Glomerular endothelial cell (primary cell): ENCODE measurements at regions not wholly inside any gene's neighbourhood (a gene's known extent, or its start where the extent isn't known, plus 50 kb on each side); places are given as distances from the start of the nearest gene placed in this dataset.

Experiments used
- DNase-seq: peaks from one replicate; pipeline ENCODE4 v3.0.0-alpha.2; 2011; ENCODE audit warnings: low read depth, low spot score; ENCODE audit errors: extremely low read depth

DNA sequence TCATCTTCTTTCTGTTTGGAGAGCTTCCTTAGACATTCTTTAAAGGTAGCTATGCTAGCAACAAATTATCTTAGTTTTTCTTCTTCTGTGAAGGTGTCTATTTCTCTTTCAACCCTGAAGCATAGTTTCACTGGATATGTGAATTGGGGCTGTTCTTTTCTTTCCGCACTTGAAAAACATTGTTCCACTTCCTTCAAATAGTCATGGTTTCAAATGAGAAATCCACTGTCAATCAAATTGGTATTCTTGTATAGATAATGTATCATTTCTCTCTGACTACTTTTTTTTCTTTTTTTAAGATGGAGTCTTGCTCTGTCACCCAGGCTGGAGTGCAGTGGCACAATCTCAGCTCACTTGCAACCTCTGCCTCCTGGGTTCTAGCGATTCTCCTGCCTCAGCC lies 254.0 kb downstream of the ANAPC1 start:
- no peak for DNase-seq

DNA sequence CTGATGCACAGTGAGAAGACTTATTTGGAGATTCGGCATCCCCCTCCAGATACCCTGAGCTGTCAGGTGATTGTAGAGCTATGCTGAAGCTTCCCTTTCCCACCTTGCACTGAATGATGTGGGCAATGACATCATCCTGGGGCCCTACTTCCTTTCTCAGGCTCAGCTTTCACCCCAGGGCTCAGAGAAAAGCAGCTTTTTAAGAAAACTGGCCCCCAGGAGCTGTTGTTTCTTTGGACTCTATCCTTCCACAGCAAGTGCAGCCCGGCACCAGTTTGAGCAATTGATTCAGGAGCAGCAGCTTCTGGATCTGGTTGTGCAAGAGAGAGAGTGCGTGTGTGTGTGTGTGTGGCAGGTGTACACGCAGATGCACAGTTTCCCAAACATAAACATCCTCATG lies 251.3 kb downstream of the ANAPC1 start:
- no peak for DNase-seq

DNA sequence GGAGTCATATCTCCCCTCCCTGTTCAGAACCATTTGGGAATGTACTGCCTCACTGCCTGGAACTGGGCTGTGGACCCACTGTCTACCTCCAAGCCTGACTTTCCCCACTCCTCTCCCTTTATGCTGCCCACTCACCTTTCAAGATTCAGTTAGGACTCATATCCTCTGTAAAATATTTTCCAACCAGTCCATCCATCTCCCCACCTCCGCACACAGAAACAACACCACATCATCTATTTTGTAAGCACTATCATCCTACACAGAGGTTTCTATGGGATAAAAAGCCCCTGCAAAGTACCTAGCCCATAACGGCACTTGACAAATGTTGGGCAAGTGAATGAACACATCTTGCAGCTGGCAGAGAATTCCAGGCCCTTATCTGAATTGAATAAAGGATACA lies 250.8 kb downstream of the ANAPC1 start:
- no peak for DNase-seq

DNA sequence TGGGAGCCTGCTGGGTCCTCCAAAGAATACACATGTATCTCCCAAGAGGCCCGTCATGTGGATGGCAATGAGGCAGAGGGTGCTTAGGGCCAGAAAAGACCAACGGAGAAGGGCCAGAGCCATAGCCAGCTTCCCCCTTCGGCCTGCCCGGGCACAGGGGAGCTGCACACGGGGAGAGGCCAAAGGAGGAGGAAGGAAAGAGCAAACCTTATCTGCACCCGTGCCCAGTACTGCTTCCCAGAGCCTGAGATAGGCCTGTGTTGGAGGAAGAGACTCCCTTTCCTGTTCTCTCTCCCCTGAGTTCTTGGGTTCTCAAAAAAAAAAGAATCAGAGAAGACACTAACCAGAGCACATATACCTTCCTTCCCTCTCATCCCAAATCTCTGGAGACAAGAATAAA lies 250.3 kb downstream of the ANAPC1 start:
- DNase-seq: no peak

DNA sequence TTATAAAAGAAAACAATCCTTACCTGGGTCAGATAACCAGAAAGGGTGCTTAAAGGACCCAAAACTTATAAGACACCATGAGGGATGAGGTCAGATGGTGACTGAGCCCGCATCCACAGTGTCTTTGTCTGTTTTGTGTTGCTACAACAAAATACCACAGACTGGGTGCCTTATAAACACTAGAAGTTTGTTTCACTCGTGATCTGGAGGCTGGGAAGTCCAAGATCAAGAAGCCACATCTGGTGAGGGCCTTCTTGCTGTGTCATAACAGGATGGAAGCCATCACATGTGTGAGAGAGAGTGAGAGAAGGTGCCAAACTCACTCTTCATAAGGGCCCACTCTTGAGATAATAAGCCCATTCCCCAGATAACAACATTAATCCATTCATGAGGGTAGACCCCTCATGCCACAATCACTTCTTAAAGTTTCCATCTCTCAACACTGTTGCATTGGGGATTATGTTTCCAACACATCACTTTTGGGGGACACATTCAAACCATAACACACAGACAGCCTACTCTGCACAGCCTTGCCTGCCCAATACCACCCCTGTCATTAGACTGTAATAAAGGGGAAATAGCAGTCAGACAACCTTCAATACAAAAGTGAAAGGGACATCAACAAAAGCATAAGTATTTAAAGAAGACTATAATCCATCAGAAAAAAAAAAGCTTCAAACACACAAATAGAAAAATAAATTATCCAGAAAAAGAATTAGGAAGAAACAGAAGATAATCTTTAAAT lies 249.8 kb downstream of the ANAPC1 start:
- no peak for DNase-seq

DNA sequence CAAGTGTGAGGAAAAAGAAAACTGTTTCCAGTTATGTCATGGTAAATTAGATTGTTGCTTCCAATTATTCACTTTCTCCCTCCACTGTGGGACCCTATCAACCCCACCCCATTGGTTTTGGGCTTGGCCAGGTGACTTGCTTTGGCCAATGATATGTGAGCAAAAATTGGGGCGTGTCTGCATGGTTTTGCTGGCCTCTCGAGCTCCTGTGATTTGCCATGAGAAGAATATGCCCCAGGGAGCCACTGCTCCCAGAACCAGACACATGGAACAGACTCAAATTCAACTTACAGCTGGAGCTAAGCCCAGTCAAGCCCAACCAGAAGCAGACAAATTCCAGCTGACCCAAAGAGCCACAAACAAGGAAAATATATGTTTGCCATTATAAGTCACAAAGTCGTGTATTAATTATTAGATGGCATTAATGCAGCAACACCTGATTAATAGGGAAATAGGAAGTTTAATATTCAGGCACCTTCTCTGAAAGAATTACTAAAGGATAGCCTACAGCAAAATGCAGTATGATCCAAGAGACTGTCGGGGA lies 248.9 kb downstream of the ANAPC1 start:
- no peak for DNase-seq

DNA sequence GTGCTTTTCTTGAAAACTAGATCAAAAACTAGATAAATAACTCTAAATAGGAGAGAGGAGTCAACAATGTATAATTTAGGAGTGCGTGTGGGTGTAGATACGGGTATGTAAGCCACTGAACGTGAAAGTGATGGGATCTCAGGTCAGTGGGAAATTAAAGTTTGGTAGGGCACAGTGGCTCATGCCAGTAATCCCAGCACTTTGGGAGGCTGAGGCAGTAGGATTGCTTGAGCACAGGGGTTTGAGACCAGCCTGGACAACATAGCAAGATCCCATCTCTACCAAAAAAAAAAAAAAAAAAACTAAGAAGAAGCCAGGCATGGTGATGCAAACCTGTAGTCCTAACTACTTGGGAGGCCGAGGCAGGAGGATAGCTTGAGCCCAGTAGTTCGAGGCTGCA lies 247.1 kb downstream of the ANAPC1 start:
- DNase-seq: no peak

DNA sequence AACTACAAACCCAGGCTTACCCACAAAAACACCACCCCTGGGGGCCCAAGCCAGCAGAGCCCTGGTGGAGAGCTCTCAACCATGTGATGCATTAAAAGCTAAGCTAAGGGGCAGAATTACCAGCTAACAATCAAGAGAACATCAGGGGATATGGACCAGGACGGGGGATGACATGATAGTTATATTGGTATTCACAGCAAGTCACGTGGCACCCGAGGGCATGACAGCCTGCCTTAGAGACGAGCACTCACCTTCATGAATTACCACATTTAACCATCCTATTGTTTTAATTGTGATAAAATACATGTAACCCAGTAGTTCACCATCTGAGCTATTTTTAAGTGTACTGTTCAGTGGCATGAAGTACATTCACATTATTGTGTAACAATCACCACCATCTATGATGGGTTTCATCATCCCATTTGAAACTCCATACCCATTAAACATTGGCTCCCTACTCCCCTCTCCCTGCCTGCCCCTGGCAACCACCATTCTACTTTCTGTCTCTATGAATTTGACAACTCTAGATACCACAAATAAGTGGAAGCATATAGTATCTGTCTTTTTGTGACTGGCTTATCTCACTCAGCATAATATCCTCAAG lies 245.6 kb downstream of the ANAPC1 start:
- no peak for DNase-seq

DNA sequence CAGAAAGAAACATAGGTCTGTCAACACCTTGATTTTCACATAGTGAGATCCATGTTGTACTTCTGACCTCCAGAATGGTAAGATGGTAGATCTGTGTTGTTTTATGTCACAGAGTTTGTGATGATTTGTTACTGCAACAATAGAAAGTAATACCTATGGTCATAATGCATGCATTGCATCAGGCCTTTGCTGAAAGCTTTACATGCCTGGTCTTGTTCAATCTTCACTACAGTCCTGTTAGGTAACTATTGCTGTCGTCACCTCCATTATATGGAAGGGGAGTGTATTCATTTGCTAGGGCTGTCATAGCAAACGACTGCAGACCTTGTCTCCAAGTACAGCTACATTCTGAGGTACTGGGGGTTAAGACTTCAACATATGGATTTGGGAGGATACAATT lies 243.5 kb downstream of the ANAPC1 start:
- DNase-seq: no peak

DNA sequence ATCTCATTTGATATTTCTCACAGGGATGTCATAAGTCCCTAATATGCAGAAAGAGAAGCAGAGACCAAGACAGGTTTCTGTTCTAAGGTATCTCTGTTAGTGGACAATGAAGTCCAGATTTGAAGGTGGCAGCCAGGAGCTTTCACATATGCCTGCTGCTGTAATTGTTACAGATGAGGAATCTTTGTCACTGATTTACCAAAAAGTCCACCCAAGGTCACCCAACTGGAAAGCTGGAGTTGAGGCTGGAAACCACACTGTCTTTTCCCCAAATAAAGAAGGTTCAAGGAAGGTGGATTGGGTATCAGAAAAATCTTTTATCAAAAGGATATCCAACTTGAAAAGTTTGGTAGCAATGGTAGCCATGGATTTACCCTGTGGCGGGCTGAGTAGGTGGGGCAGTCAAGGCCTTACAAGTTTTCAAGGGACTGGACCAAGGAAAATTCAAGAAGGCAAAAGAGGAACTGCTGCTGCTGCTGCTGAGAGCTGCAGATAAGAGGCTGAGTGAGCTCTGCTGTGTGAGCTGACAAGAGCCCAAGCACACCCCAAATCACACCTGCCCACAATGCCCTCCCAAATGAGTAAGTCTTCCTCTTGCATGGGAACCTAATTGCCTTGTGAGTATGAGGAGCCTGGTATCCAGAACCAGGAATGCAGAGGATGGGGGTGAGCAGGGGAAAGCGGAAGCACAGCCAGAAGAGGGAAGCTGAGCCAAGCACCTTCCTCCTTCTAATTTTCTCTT lies 241.2 kb downstream of the ANAPC1 start:
- no peak for DNase-seq

DNA sequence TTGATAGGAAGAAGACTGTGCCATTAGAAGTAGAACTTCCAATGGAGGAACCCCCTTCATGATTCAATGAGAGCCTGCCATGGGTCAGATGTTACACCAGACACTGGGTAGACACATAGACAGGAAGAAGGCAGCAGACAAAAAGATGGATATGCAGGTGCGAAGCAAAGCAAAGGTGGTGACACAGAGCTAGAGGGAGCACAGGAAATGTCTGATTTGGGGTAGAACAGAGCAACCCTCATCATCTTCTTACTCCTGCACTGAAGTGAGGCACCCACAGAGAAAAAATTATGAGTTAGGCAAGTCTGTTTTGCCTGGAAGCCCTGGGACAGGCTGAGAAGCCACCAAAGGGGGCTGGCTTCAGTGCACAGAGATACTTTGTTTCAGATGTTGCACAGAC lies 240.2 kb downstream of the ANAPC1 start:
- DNase-seq: no peak

DNA sequence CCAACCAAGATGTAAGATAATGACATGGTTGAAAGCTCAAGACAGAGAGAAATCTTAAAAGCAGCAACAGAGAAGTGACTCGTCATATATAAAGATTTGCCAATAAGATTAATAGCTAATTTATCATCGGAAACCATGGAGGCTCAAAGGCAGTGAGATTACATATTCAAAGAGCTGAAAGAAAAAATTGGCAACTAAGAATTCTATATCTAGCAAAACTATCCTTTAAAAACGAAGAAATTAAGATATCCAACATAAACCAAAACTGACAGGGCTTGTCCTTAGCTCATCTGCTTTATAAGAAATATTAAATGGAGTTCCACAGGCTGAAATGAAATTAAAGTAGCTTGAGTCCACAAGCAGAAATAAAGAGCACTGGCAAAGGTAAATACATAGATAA lies 236.6 kb downstream of the ANAPC1 start:
- no peak for DNase-seq

DNA sequence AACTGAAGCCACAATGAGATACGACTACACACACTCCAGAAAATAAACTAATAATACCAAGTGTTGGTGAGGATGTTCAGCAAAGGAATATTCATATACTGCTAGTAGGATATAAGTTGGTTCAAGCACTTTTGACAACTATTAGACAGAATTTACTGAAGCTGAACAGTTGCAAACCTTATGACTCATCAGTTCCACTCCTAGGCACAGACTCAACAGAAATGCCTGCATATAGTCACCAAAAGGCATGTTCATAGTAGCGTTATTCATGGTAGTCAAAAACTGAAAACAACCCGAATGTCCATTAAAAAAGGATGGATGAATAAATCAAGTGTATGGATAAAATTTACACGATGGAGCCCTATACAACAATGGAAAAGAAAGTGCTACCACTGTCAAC lies 232.0 kb downstream of the ANAPC1 start:
- DNase-seq: no peak

DNA sequence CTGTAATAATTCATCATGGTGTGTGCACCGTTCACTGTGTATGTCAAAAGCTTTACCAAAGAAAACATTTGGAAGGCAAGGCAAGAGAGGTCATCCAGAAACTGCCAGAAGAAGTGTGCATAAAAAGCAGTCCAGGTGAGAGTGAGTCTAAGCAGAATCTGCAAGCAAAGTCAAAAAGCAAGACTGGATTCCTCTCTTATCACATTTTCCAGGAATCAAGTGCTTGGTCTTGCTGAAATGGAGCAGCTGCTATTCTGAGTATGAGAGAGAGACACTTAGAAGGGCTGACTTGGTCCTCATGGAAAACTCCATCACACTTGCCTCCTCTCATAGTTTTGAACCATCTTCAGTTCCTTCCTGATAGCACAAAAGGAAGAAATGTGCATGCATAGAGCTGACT lies 231.3 kb downstream of the ANAPC1 start:
- no peak for DNase-seq

DNA sequence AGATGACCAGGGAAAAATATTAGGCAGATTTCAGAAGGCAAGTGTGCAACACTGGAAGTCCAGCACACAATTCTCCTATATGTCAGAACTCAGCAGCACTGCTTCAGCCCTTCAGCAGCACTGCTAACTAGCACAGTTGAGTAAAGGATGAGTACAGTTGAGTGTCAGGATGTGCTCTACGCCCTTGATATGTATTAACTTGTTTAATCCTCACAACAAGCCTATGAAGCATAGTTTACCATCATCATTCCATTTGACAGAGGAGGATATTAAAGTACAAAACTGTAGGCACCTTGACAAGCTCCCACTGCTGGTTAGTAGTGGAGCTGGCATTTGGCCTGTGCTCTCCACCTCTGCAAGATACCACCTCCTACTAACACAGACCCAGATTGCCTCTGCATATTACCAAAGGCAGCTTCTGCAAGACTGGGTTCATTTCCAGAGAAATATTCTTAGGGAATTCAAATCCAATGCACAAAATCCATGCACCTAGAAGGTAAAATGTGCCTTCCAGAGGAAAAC lies 230.8 kb downstream of the ANAPC1 start:
- DNase-seq: no peak

DNA sequence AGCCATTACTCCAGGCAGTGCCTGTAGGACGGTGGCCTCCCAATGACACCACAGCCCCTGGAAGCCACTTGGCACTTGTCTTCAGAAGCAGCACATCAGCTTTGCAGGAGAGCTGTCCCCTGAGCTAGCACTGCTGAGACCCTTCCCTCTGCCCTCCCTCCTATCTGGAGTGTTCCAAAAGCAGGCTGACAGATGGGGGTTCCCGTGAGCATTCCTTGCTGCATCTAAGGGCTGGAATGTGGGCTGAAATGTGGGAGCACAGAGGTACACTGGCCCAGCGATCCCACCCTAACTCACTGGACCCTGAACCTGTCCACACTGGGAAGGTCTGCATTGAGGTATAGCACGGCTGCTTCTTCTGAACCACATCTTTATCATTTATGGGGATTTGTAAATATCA lies 230.1 kb downstream of the ANAPC1 start:
- DNase-seq: no peak

DNA sequence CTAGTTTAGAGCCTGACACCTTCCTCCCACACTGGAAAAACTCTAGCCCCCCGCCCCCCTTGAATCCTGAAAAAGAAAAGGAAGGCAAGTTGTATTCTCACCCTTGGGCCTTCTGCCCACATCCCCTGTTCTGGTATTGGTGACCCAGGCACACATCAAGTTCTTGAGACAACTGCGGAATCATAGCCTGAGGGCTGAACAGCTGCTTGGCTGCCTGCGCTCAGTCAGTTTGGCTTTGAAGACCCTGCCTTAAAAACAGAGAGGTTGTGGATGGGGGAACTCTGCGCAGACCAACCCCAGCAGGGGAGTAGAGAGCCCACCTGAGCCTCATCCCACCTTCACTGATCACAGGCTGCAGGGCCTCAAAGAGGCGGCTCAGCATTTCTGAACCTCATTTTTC lies 229.2 kb downstream of the ANAPC1 start:
- no peak for DNase-seq

DNA sequence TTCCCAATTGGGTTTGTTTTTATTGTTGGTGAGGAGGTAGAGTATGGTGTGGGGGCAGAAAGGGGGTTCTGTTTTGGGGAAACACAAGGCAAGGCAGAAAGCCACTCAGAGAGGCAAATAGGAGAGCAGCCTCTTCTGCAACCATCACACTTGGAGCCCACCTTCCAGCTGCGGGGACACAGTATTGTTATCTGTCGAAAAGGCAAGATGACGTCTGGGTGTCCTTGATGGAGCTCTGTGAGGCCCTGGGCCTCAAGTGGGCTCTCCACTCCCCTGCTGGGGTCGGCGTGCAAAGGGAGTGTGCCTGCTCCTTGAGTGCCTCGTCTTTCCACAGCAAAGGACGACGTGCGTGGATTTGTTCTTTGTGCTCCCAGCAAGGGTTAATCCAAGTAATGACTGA lies 227.6 kb downstream of the ANAPC1 start:
- DNase-seq: no peak

DNA sequence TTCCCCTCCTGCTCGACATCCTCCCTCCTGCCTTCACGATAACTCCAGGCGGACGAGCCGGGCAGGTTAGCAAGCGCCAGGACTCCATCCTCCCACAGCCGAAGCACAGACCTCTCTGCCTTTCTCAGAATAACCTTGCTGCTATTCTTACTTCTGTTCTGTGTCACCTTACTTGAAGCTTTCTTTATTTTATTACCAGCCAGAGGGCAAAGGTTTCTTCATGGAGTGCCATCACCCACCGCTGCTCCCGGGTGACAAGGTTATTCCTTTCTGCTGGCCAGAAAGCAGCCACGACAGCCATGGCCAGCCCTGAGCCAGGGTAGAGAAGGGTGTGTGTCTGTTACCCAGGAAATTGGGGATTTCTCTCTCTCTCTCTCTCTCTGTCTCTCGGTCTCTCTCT lies 227.1 kb downstream of the ANAPC1 start:
- DNase-seq: no peak

DNA sequence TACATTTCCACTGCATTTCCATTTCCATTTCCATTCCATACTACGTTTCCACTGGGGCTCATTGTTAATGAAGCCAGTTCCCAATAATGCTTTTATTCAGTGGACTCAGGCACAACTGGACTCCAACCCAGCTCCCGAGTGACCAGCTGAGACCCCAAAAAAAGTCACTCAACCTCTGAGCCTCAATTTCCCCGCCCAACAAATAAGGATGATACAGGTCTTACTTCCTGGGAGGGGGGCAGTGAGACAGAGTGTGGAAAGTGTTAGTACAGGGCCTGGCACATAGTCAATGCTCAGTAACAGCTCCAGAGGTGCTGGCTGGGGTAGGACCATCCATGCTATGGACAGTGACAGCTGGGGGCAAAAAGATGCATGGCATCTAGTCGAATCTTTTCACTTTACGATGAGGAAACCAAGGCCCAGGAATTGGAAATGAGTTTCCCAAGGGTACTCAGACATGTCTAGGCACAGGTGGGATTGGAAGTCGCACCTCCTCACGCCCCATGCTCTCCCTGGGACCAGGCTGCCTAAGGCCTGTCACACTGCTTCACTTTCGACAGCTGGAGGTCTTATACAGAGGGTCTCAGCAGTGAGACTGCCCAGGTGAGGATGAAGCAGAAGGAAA lies 226.5 kb downstream of the ANAPC1 start:
- no peak for DNase-seq
